ENCODE measurements at regions not wholly inside any gene's neighbourhood (a gene's known extent, or its start where the extent isn't known, plus 50 kb on each side); places are given as distances from the start of the nearest gene placed in this dataset.

DNA sequence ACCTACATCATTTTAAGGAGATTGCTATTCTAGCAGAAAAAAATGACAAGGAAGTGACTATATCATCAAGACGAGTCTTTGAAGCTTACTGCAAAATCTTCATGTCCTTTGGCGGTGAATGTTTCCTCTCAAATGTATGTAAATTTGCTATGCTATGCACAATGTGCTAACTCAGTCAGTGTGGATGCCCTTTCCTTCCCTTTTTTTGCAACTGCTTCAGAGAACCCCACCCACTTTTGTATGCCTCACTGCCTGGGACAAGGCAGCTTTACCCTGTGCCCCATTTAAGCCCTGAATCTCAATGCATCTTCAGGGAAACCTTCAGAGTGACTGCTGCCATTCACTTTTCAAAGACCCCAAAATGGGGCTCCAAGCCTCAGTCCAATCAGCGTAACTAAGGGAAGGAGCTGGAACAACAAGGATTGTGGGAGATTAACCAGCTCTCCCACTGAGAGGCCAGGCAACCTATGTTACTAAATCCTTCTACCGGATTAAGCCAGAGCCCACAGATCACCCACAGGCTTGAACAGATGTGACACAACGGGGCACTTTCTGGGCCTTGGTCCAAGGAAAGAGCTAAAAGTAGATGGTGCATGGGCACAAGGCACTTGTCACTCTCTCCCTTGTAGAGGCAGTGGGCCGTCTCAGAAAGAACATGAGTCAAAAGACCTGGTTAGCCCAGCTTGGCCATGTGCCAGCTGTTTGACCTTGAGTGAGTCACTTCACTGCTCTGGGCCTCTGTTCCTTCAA, 154.4 kb downstream of the PLPP3 start (continued):
- peak; percentile 25 for TF ChIP-seq XRCC5 (optimal IDR thresholded peaks at IDR 0.05; ENCODE audit: low read length)
- TF ChIP-seq FOXJ3 (CRISPR knock-in tag; IDR thresholded peaks at IDR 0.05; ENCODE audit: borderline replicate concordance), result no peak
- TF ChIP-seq, protein P1, sequence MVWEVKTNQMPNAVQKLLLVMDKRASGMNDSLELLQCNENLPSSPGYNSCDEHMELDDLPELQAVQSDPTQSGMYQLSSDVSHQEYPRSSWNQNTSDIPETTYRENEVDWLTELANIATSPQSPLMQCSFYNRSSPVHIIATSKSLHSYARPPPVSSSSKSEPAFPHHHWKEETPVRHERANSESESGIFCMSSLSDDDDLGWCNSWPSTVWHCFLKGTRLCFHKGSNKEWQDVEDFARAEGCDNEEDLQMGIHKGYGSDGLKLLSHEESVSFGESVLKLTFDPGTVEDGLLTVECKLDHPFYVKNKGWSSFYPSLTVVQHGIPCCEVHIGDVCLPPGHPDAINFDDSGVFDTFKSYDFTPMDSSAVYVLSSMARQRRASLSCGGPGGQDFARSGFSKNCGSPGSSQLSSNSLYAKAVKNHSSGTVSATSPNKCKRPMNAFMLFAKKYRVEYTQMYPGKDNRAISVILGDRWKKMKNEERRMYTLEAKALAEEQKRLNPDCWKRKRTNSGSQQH (CRISPR knock-in tag; IDR thresholded peaks at IDR 0.05; ENCODE audit: low read depth), result no peak
- TF ChIP-seq JUND (CRISPR knock-in tag; IDR thresholded peaks at IDR 0.05), result 0 out of 2 replicates have a peak, but pooled peaks have one; percentile 32
- TF ChIP-seq SALL1 (CRISPR knock-in tag; IDR thresholded peaks at IDR 0.05), result peak; percentile 45; the same call in 1 of the 2 replicates
- TF ChIP-seq, protein P2, sequence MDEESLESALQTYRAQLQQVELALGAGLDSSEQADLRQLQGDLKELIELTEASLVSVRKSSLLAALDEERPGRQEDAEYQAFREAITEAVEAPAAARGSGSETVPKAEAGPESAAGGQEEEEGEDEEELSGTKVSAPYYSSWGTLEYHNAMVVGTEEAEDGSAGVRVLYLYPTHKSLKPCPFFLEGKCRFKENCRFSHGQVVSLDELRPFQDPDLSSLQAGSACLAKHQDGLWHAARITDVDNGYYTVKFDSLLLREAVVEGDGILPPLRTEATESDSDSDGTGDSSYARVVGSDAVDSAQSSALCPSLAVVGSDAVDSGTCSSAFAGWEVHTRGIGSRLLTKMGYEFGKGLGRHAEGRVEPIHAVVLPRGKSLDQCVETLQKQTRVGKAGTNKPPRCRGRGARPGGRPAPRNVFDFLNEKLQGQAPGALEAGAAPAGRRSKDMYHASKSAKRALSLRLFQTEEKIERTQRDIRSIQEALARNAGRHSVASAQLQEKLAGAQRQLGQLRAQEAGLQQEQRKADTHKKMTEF (CRISPR knock-in tag; IDR thresholded peaks at IDR 0.05), result no peak

DNA sequence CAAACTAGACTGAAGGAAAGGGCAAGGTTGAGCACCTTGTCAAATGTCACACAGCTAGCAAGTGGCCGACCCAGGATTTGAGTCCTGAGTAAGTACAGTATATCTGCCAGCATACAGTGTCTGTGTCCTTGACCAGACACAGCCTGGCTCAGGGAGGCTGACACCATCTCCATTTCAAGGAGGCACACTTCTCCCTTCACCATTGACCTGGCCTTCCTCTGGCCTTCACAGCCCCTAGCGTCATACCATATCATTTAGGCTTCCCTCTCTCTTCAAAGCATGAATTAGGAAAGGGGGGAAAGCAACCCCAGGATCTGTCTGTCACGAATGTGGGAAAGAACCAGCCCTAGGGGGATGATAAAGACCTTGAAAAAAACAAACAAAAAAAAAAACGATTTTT, 155.6 kb downstream of the PLPP3 start:
- H3K27ac ChIP-seq (ENCODE audit: extremely low read length, insufficient read depth, low read length), result no peak overlapping the region
- ATAC-seq (no peak), DNase-seq (ENCODE audit: low spot score) (no peak), FAIRE-seq (no peak)
- in situ Hi-C loops (cut with HindIII; ENCODE audit: extremely low pct_ligation_motif_present, low pct_unique_long_range_greater_than_20kb) (no loop called here), intact Hi-C loops (cut with micrococcal nuclease; ENCODE audit: unreplicated experiment) (no loop called here)
- no peaks in the 10 kb centered on the region for H3K36me3 ChIP-seq (replicated peaks in 1 of 2; ENCODE audit: control insufficient read depth in 1 of 2, insufficient read depth in 2 of 2, low read length in 2 of 2)
- H2AFZ ChIP-seq (ENCODE audit: low read length), result no peak overlapping the region
- no peaks in the 10 kb centered on the region for H3K79me2 ChIP-seq (ENCODE audit: insufficient read depth, low read length)
- no peak overlapping the region for H3K9ac ChIP-seq (ENCODE audit: insufficient read depth, low read depth, low read length)
- H3K9me3 ChIP-seq (ENCODE audit: low read length), result no peaks in the 10 kb centered on the region
- H3K4me3 ChIP-seq (replicated peaks in 1 of 3; ENCODE audit: insufficient read depth in 1 of 3, low read depth in 2 of 3, low read length in 3 of 3), result no peak overlapping the region
- H3K4me2 ChIP-seq (ENCODE audit: low read depth, low read length), result no peak overlapping the region
- CTCF ChIA-PET (ENCODE audit: low intra/inter-chr PET ratio, low total read pairs), result no interaction called here
- no peaks in the 10 kb centered on the region for H4K20me1 ChIP-seq (ENCODE audit: insufficient read depth, low read length)
- TF ChIP-seq ZNF564 (CRISPR knock-in tag; IDR thresholded peaks at IDR 0.05), result peak; percentile 94
- TF ChIP-seq FOXO1 (CRISPR knock-in tag; IDR thresholded peaks at IDR 0.05), result no peak
- TF ChIP-seq GTF3A (CRISPR knock-in tag; conservative IDR thresholded peaks at IDR 0.05), result no peak
- 46% methylated on average over 4 of the region's 4 CpGs for WGBS (ENCODE audit: low lambda C conversion rate)
- no TSS peak for BruUV-seq (replicated peaks)
- H3K4me1 ChIP-seq (ENCODE audit: insufficient read depth, low read length), result peaks cover 39% of the 10 kb centered on the region
- POLR2A ChIA-PET, result interaction anchor here (3.2 kb wide), 1 partner anchor 14 kb away, joined by 14 read pairs; no protein-coding TSS in a partner anchor
- no peaks in the 10 kb centered on the region for H3K27me3 ChIP-seq (ENCODE audit: control insufficient read depth in 1 of 2, insufficient read depth in 2 of 2, low read length in 2 of 2)
